Right atrium auricular region (tissue), 2 donors: ENCODE measurements at regions not wholly inside any gene's neighbourhood (a gene's known extent, or its start where the extent isn't known, plus 50 kb on each side); places are given as distances from the start of the nearest gene placed in this dataset.

Experiments
- DNase-seq: peaks from one replicate; pipeline ENCODE4 v3.0.0-alpha.2; 2019; ENCODE audit warnings: low spot score
- H3K27ac ChIP-seq, 2 donors: fragments of 200-600 bp; sonication (generic); 1 replicate in 1 of 2; 2 replicates in 1 of 2; pipeline ENCODE4 v1.5.1; 2016 to 2019
- H3K27me3 ChIP-seq, 2 donors: fragments of 200-600 bp; sonication (generic); one replicate each; pipeline versions ENCODE4 v1.5.1 to v1.6.0; 2017 to 2019
- H3K36me3 ChIP-seq: fragments of 200-600 bp; sonication (generic); one replicate; pipeline ENCODE4 v1.5.1; 2016
- H3K4me1 ChIP-seq, 2 donors: fragments of 200-600 bp; sonication (generic); one replicate each; pipeline versions ENCODE4 v1.5.1 to v1.6.0; 2017 to 2019
- H3K4me3 ChIP-seq, 2 donors: fragments of 200-600 bp; sonication (generic); 1 replicate in 1 of 2; 2 replicates in 1 of 2; pipeline ENCODE4 v1.5.1; 2017 to 2019; ENCODE audit warnings: mild to moderate bottlenecking in 1 of 2, moderate library complexity in 1 of 2
- H3K9me3 ChIP-seq, 2 donors: fragments of 200-600 bp; sonication (generic); one replicate each; pipeline ENCODE4 v1.5.1; 2019
- CTCF ChIP-seq, 2 donors: fragments of 200-600 bp; sonication (generic); IDR thresholded peaks; one replicate each; pipeline ENCODE4 v1.5.1; 2019; ENCODE audit warnings: antibody characterized with exemption in 2 of 2

GRCh38 chr1:192862271-192862670 is 53.4 kb downstream of the RGS2 start:
- H3K4me1 ChIP-seq, result no peaks in the 10 kb centered on the region
- no peaks in the 10 kb centered on the region for H3K27me3 ChIP-seq
- no peak overlapping the region for H3K27ac ChIP-seq
- DNase-seq, result no peak
- H3K36me3 ChIP-seq, result no peaks in the 10 kb centered on the region
- no peak for TF ChIP-seq CTCF (IDR thresholded peaks at IDR 0.05)
- H3K9me3 ChIP-seq, result no peaks in the 10 kb centered on the region
- H3K4me3 ChIP-seq, result no peak overlapping the region

- no peak overlapping the region for H3K4me3 ChIP-seq
- H3K27me3 ChIP-seq, result no peaks in the 10 kb centered on the region
- H3K9me3 ChIP-seq, result no peaks in the 10 kb centered on the region
- H3K36me3 ChIP-seq, result no peaks in the 10 kb centered on the region
- no peak for TF ChIP-seq CTCF (IDR thresholded peaks at IDR 0.05)
- no peaks in the 10 kb centered on the region for H3K4me1 ChIP-seq
- no peak for DNase-seq
- H3K27ac ChIP-seq, result no peak overlapping the region
Observed at GRCh38 chr1:192866241-192866868, 57.5 kb downstream of the RGS2 start.

GRCh38 chr1:192867180-192867579 is 58.3 kb downstream of the RGS2 start:
- no peak for TF ChIP-seq CTCF (IDR thresholded peaks at IDR 0.05)
- no peaks in the 10 kb centered on the region for H3K36me3 ChIP-seq
- H3K4me3 ChIP-seq, result no peak overlapping the region
- no peak for DNase-seq
- H3K4me1 ChIP-seq, result no peaks in the 10 kb centered on the region
- H3K27ac ChIP-seq, result no peak overlapping the region
- H3K9me3 ChIP-seq, result no peaks in the 10 kb centered on the region
- no peaks in the 10 kb centered on the region for H3K27me3 ChIP-seq

GRCh38 chr1:192869308-192869940 is 60.6 kb downstream of the RGS2 start:
- Histone ChIP-seq H3K4me3 (no peak overlapping the region), H3K9me3 (no peaks in the 10 kb centered on the region), H3K27me3 (no peaks in the 10 kb centered on the region), H3K4me1 (no peaks in the 10 kb centered on the region), H3K27ac (no peak overlapping the region), H3K36me3 (no peaks in the 10 kb centered on the region)
- DNase-seq, result no peak
- TF ChIP-seq CTCF (IDR thresholded peaks at IDR 0.05), result no peak

GRCh38 chr1:192872010-192872409 is 63.2 kb downstream of the RGS2 start:
- Histone ChIP-seq H3K27ac (no peak overlapping the region), H3K36me3 (no peaks in the 10 kb centered on the region), H3K9me3 (no peaks in the 10 kb centered on the region), H3K27me3 (no peaks in the 10 kb centered on the region), H3K4me1 (no peaks in the 10 kb centered on the region), H3K4me3 (no peak overlapping the region)
- TF ChIP-seq CTCF (IDR thresholded peaks at IDR 0.05), result no peak
- DNase-seq, result no peak

- H3K4me3 ChIP-seq, result no peak overlapping the region
- DNase-seq, result no peak
- peaks cover 0 to 11% of the 10 kb centered on the region in 2 donors for H3K4me1 ChIP-seq
- no peak for TF ChIP-seq CTCF (IDR thresholded peaks at IDR 0.05)
- no peaks in the 10 kb centered on the region for H3K9me3 ChIP-seq
- H3K27ac ChIP-seq, result no peak overlapping the region
- H3K27me3 ChIP-seq, result no peaks in the 10 kb centered on the region
- no peaks in the 10 kb centered on the region for H3K36me3 ChIP-seq
Observed at GRCh38 chr1:192873836-192874235, 65.0 kb downstream of the RGS2 start.
